Endothelial cell of umbilical vein (primary cell): ENCODE measurements at regions not wholly inside any gene's neighbourhood (a gene's known extent, or its start where the extent isn't known, plus 50 kb on each side); places are given as distances from the start of the nearest gene placed in this dataset.

Experiments used
- BruUV-seq: library from RNA; stranded (reverse); fragments of 400-500 nt; replicated peaks from 2 replicates; lab custom pipeline; 2021; lab: Mats Ljungman, UMichigan
- CTCF ChIA-PET: fragments of 300-600, 350-600 bp; sonication (Branson Sonifier 250); formaldehyde crosslinking; loops from one replicate; lab custom pipeline; 2021; ENCODE audit warnings: antibody characterized with exemption, inconsistent platforms; lab: Charles Lee
- POLR2A ChIA-PET: fragments of 300-600, 350-600 bp; sonication (Branson Sonifier 250); formaldehyde crosslinking; loops from one replicate; lab custom pipeline; 2021; ENCODE audit warnings: antibody characterized with exemption, inconsistent platforms; lab: Charles Lee
- DNase-seq: peaks from one replicate; pipeline ENCODE4 v3.0.0-alpha.2; 2011; ENCODE audit warnings: low read depth, low spot score
- FAIRE-seq: peaks from 2 replicates; lab custom pipeline; 2011; peaks lifted over from hg19 to GRCh38; lab: Jason Lieb, UNC
- H2AFZ ChIP-seq: 2 replicates; pipeline ENCODE4 v1.6.0; 2012; ENCODE audit warnings: low read depth, low read length, control low read depth, inconsistent platforms
- H3K27ac ChIP-seq: 2 replicates; pipeline ENCODE4 v1.5.1; 2011; ENCODE audit warnings: low read depth, mild to moderate bottlenecking, control low read depth, low read length, moderate library complexity; ENCODE audit not compliant: insufficient read depth
- H3K27me3 ChIP-seq, 2 experiments: 2 replicates each; pipeline versions ENCODE4 v1.6.0 to v1.6.1; 2011; ENCODE audit warnings: low read length in 2 of 2, mixed read lengths in 1 of 2; ENCODE audit not compliant: control insufficient read depth in 2 of 2, insufficient read depth in 2 of 2
- H3K36me3 ChIP-seq, 2 experiments: 2 replicates in 1 of 2; 3 replicates in 1 of 2; pipeline ENCODE4 v1.5.1; 2011; ENCODE audit warnings: low read length in 2 of 2, mild to moderate bottlenecking in 1 of 2, moderate library complexity in 1 of 2; ENCODE audit not compliant: control insufficient read depth in 2 of 2, insufficient read depth in 2 of 2; ENCODE audit errors: extremely low read depth in 1 of 2
- H3K4me1 ChIP-seq: 3 replicates; pipeline ENCODE4 v1.5.1; 2011; ENCODE audit warnings: mild to moderate bottlenecking, low read length; ENCODE audit not compliant: control insufficient read depth, insufficient read depth; ENCODE audit errors: extremely low read depth
- H3K4me2 ChIP-seq: 2 replicates; pipeline ENCODE4 v1.6.1; 2011; ENCODE audit warnings: low read length, control low read depth, mixed read lengths; ENCODE audit not compliant: insufficient read depth
- H3K4me3 ChIP-seq, 3 experiments: fragments of 200-600 bp in 1 of 3; sonication (generic), shearing (Covaris generic) in 1 of 3; replicated peaks in 1 of 3; 2 replicates each; pipeline ENCODE4 v1.5.1; 2011 to 2016; ENCODE audit warnings: control low read depth in 3 of 3, low read length in 3 of 3, mild to moderate bottlenecking in 2 of 3, inconsistent platforms in 1 of 3, low read depth in 1 of 3, moderate library complexity in 1 of 3; ENCODE audit not compliant: insufficient read depth in 1 of 3
- H3K79me2 ChIP-seq: 2 replicates; pipeline ENCODE4 v1.6.0; 2012; ENCODE audit warnings: low read length, inconsistent platforms; ENCODE audit not compliant: control insufficient read depth, insufficient read depth
- H3K9ac ChIP-seq: replicated peaks from 2 replicates; pipeline ENCODE3; 2011; ENCODE audit warnings: low read length, control low read depth; ENCODE audit not compliant: insufficient read depth; ENCODE audit errors: extremely low read depth
- H3K9me1 ChIP-seq: replicated peaks from 3 replicates; pipeline ENCODE4 v1.6.0; 2011; ENCODE audit warnings: mild to moderate bottlenecking, low read length; ENCODE audit not compliant: control insufficient read depth, insufficient read depth; ENCODE audit errors: extremely low read depth
- H3K9me3 ChIP-seq: replicated peaks from 2 replicates; pipeline ENCODE4 v1.5.1; 2012; ENCODE audit warnings: low read length, inconsistent platforms; ENCODE audit not compliant: control insufficient read depth, insufficient read depth
- H4K20me1 ChIP-seq: replicated peaks from 2 replicates; pipeline ENCODE3; 2011; ENCODE audit warnings: mild to moderate bottlenecking, low read length; ENCODE audit not compliant: control insufficient read depth, insufficient read depth; ENCODE audit errors: extremely low read depth
- EZH2 ChIP-seq: IDR thresholded peaks from 2 replicates; pipeline ENCODE4 v1.6.1; 2012; ENCODE audit warnings: borderline replicate concordance, low read depth, mild to moderate bottlenecking, moderate library complexity, low read length, inconsistent platforms; ENCODE audit not compliant: severe bottlenecking
- FOS ChIP-seq: IDR thresholded peaks from 2 replicates; pipeline ENCODE4 v1.6.1; 2011; ENCODE audit warnings: mild to moderate bottlenecking, low read length, moderate library complexity, borderline replicate concordance; ENCODE audit not compliant: insufficient read depth
- GATA2 ChIP-seq: IDR thresholded peaks from 2 replicates; pipeline ENCODE4 v1.7.0; 2011; ENCODE audit warnings: low read depth, mild to moderate bottlenecking, moderate library complexity, mixed read lengths, low read length; ENCODE audit not compliant: insufficient read length, insufficient read depth
- JUN ChIP-seq: IDR thresholded peaks from 2 replicates; pipeline ENCODE4 v1.6.1; 2011; ENCODE audit warnings: borderline replicate concordance, low read depth; ENCODE audit not compliant: insufficient read length, insufficient read depth
- MYC ChIP-seq: IDR thresholded peaks from one replicate; pipeline ENCODE4 v1.6.1; 2011; ENCODE audit warnings: mild to moderate bottlenecking, low read depth, low read length
- POLR2A ChIP-seq: IDR thresholded peaks from 2 replicates; pipeline ENCODE4 v1.6.1; 2012; ENCODE audit warnings: low read depth, mild to moderate bottlenecking, control low read depth, low read length
- POLR2AphosphoS5 ChIP-seq: IDR thresholded peaks from 2 replicates; pipeline ENCODE4 v1.6.1; 2012; ENCODE audit warnings: low read depth, mild to moderate bottlenecking, control low read depth, low read length, moderate library complexity; ENCODE audit not compliant: insufficient read depth
- dilution Hi-C: fragments of 300-500 bp; cut with MboI; formaldehyde crosslinking; loops from one replicate; pipeline ENCODE4 v1.15.0; 2019; ENCODE audit warnings: low sequenced_read_pairs; ENCODE audit not compliant: extremely low pct_ligation_motif_present
- intact Hi-C: fragments of 100-400 bp; cut with micrococcal nuclease; formaldehyde crosslinking; loops from one replicate; pipeline ENCODE4 v1.10.0; 2022
- TF ChIP-seq, protein P1 (sequence below): IDR thresholded peaks from 2 replicates; pipeline ENCODE4 v1.6.1; 2011; ENCODE audit not compliant: insufficient read depth, insufficient read length
- TF ChIP-seq, protein P2 (sequence below), 2 donors: IDR thresholded peaks; 1 replicate in 1 of 2; 2 replicates in 1 of 2; pipeline ENCODE4 v1.5.1; 2011; ENCODE audit warnings: low read length in 2 of 2, mild to moderate bottlenecking in 2 of 2, moderate library complexity in 2 of 2, control low read depth in 1 of 2, inconsistent platforms in 1 of 2, low read depth in 1 of 2; ENCODE audit not compliant: insufficient read depth in 1 of 2; ENCODE audit errors: extremely low read depth in 1 of 2

- H3K36me3 ChIP-seq: no peaks in the 10 kb centered on the region
- no peak for TF ChIP-seq POLR2AphosphoS5
- TF ChIP-seq, protein P1, sequence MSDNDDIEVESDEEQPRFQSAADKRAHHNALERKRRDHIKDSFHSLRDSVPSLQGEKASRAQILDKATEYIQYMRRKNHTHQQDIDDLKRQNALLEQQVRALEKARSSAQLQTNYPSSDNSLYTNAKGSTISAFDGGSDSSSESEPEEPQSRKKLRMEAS: no peak
- TF ChIP-seq GATA2: no peak
- TF ChIP-seq, protein P2, sequence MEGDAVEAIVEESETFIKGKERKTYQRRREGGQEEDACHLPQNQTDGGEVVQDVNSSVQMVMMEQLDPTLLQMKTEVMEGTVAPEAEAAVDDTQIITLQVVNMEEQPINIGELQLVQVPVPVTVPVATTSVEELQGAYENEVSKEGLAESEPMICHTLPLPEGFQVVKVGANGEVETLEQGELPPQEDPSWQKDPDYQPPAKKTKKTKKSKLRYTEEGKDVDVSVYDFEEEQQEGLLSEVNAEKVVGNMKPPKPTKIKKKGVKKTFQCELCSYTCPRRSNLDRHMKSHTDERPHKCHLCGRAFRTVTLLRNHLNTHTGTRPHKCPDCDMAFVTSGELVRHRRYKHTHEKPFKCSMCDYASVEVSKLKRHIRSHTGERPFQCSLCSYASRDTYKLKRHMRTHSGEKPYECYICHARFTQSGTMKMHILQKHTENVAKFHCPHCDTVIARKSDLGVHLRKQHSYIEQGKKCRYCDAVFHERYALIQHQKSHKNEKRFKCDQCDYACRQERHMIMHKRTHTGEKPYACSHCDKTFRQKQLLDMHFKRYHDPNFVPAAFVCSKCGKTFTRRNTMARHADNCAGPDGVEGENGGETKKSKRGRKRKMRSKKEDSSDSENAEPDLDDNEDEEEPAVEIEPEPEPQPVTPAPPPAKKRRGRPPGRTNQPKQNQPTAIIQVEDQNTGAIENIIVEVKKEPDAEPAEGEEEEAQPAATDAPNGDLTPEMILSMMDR (IDR thresholded peaks at IDR 0.05; ENCODE audit: extremely low read depth in 1 of 2, insufficient read depth in 1 of 2, low read depth in 1 of 2, low read length in 2 of 2): no peak
- no peak for TF ChIP-seq JUN
- no peak for TF ChIP-seq EZH2
- no peak for TF ChIP-seq MYC
- TF ChIP-seq FOS: no peak
- TF ChIP-seq POLR2A: no peak
- BruUV-seq: no TSS peak
- no peaks in the 10 kb centered on the region for H3K9me1 ChIP-seq
- no peaks in the 10 kb centered on the region for H3K79me2 ChIP-seq
- FAIRE-seq (no peak), DNase-seq (no peak)
- intact Hi-C loops (no loop called here), dilution Hi-C loops (no loop called here)
- no peak overlapping the region for H3K27ac ChIP-seq
- no peaks in the 10 kb centered on the region for H3K27me3 ChIP-seq
- ChIA-PET POLR2A (no interaction called here), CTCF (no interaction called here)
- H3K4me2 ChIP-seq: no peak overlapping the region
- no peaks in the 10 kb centered on the region for H3K4me1 ChIP-seq
- H3K9me3 ChIP-seq: no peaks in the 10 kb centered on the region
- no peak overlapping the region for H3K9ac ChIP-seq
- no peak overlapping the region for H3K4me3 ChIP-seq
- H4K20me1 ChIP-seq: no peaks in the 10 kb centered on the region
- no peak overlapping the region for H2AFZ ChIP-seq
Measured at GRCh38 chr4:56164907-56165306, 216.2 kb downstream of the CEP135 start.
